DOHH2 (cell line): ENCODE measurements at regions not wholly inside any gene's neighbourhood (a gene's known extent, or its start where the extent isn't known, plus 50 kb on each side); places are given as distances from the start of the nearest gene placed in this dataset.

ENCODE experiments used
- H3F3A ChIP-seq: fragments of 200-600 bp; sonication (generic), shearing (Covaris generic); 2 replicates; pipeline ENCODE4 v1.6.0; 2016; ENCODE audit warnings: antibody characterized with exemption, mild to moderate bottlenecking; ENCODE audit not compliant: control insufficient read depth, insufficient read depth
- H3K27ac ChIP-seq: fragments of 200-600 bp; sonication (generic); 2 replicates; pipeline ENCODE4 v1.5.1; 2014; ENCODE audit warnings: low read depth, mild to moderate bottlenecking, low read length, moderate library complexity
- H3K27me3 ChIP-seq: fragments of 200-600 bp; sonication (generic); 2 replicates; pipeline ENCODE4 v1.6.1; 2014; ENCODE audit warnings: mild to moderate bottlenecking, low read length, mixed read lengths; ENCODE audit not compliant: control insufficient read depth
- H3K36me3 ChIP-seq: fragments of 200-600 bp; sonication (generic); 2 replicates; pipeline ENCODE4 v1.6.1; 2014; ENCODE audit warnings: mild to moderate bottlenecking, low read length, moderate library complexity, mixed read lengths; ENCODE audit not compliant: control insufficient read depth
- H3K4me1 ChIP-seq: fragments of 200-600 bp; sonication (generic); 2 replicates; pipeline ENCODE4 v1.6.1; 2014; ENCODE audit warnings: mild to moderate bottlenecking, low read length, mixed read lengths; ENCODE audit not compliant: control insufficient read depth
- H3K4me2 ChIP-seq: fragments of 200-600 bp; sonication (generic); 2 replicates; pipeline ENCODE4 v1.6.0; 2014; ENCODE audit warnings: mild to moderate bottlenecking, low read length, moderate library complexity
- H3K4me3 ChIP-seq: fragments of 200-600 bp; sonication (generic); 2 replicates; pipeline ENCODE4 v1.5.1; 2014; ENCODE audit warnings: mild to moderate bottlenecking, low read length, mixed read lengths
- H3K79me2 ChIP-seq: fragments of 200-600 bp; sonication (generic); 2 replicates; pipeline ENCODE4 v1.6.1; 2014; ENCODE audit warnings: mild to moderate bottlenecking, low read length, mixed read lengths; ENCODE audit not compliant: control insufficient read depth
- H3K9me2 ChIP-seq: fragments of 200-600 bp; sonication (generic); replicated peaks from 2 replicates; pipeline ENCODE4 v1.6.1; 2014; ENCODE audit warnings: mild to moderate bottlenecking, low read length, mixed read lengths; ENCODE audit not compliant: control insufficient read depth
- H3K9me3 ChIP-seq: fragments of 200-600 bp; sonication (generic); 2 replicates; pipeline ENCODE4 v1.6.1; 2014; ENCODE audit warnings: antibody characterized with exemption, low read length, mixed read lengths; ENCODE audit not compliant: control insufficient read depth, insufficient read depth
- H4K20me1 ChIP-seq: fragments of 200-600 bp; sonication (generic); 2 replicates; pipeline ENCODE4 v1.6.0; 2014; ENCODE audit warnings: low read depth, mild to moderate bottlenecking, antibody characterized with exemption, low read length, moderate library complexity; ENCODE audit not compliant: control insufficient read depth, insufficient read depth
- EZH2phosphoT487 ChIP-seq: fragments of 200-600 bp; sonication (generic); IDR thresholded peaks from 2 replicates; pipeline ENCODE4 v1.6.1; 2017; ENCODE audit warnings: borderline replicate concordance, mild to moderate bottlenecking, antibody characterized with exemption, low read length, moderate library complexity, mixed read lengths
- TF ChIP-seq, protein P1 (sequence below): fragments of 200-600 bp; sonication (generic); IDR thresholded peaks from one replicate; pipeline ENCODE4 v1.5.1; 2014; ENCODE audit warnings: antibody characterized with exemption, mild to moderate bottlenecking, low read depth, low read length; ENCODE audit not compliant: poor library complexity, severe bottlenecking

DNA sequence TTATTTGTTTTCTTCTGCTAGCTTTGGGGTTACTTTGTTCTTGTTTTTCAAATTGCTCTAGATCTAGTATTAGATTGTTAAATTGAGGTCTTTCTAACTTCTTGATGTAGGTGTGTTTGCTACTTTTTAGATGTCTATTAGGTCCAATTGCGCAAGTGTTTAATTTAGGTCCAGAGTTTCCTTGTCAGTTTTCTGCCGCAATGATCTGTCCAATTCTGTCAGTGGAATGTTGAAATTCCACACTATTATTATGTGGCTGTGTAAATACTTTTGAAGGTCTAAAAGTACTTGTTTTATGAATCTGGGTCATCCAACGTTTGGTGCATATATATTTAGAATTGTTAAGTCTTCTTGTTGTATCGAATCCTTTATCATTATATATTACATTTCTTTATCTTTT, 324.4 kb upstream of the SGO1 start:
- Histone ChIP-seq H3K9me2 (no peaks in the 10 kb centered on the region), H3K36me3 (no peaks in the 10 kb centered on the region), H3K27ac (no peak overlapping the region), H3K4me3 (no peak overlapping the region), H3F3A (no peaks in the 10 kb centered on the region), H3K4me2 (no peak overlapping the region), H3K9me3 (no peaks in the 10 kb centered on the region), H4K20me1 (no peaks in the 10 kb centered on the region), H3K79me2 (no peaks in the 10 kb centered on the region), H3K4me1 (no peaks in the 10 kb centered on the region), H3K27me3 (no peaks in the 10 kb centered on the region)
- TF ChIP-seq, protein P1, sequence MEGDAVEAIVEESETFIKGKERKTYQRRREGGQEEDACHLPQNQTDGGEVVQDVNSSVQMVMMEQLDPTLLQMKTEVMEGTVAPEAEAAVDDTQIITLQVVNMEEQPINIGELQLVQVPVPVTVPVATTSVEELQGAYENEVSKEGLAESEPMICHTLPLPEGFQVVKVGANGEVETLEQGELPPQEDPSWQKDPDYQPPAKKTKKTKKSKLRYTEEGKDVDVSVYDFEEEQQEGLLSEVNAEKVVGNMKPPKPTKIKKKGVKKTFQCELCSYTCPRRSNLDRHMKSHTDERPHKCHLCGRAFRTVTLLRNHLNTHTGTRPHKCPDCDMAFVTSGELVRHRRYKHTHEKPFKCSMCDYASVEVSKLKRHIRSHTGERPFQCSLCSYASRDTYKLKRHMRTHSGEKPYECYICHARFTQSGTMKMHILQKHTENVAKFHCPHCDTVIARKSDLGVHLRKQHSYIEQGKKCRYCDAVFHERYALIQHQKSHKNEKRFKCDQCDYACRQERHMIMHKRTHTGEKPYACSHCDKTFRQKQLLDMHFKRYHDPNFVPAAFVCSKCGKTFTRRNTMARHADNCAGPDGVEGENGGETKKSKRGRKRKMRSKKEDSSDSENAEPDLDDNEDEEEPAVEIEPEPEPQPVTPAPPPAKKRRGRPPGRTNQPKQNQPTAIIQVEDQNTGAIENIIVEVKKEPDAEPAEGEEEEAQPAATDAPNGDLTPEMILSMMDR = no peak
- TF ChIP-seq EZH2phosphoT487 = no peak

- H3K27ac ChIP-seq = no peak overlapping the region
- no peaks in the 10 kb centered on the region for H3F3A ChIP-seq
- no peaks in the 10 kb centered on the region for H3K79me2 ChIP-seq
- H3K27me3 ChIP-seq = no peaks in the 10 kb centered on the region
- H4K20me1 ChIP-seq = no peaks in the 10 kb centered on the region
- no peak for TF ChIP-seq EZH2phosphoT487
- TF ChIP-seq, protein P1 = no peak
- H3K4me2 ChIP-seq = no peak overlapping the region
- H3K36me3 ChIP-seq = no peaks in the 10 kb centered on the region
- H3K9me3 ChIP-seq = no peaks in the 10 kb centered on the region
- H3K9me2 ChIP-seq = no peaks in the 10 kb centered on the region
- H3K4me1 ChIP-seq = no peaks in the 10 kb centered on the region
- no peak overlapping the region for H3K4me3 ChIP-seq
Observed at GRCh38 chr3:20503394-20504082, 317.5 kb upstream of the SGO1 start.

GRCh38 chr3:20490996-20491395, 305.0 kb upstream of the SGO1 start:
- TF ChIP-seq, protein P1 = no peak
- no peak for TF ChIP-seq EZH2phosphoT487
- no peaks in the 10 kb centered on the region for H4K20me1 ChIP-seq
- no peaks in the 10 kb centered on the region for H3K9me2 ChIP-seq
- no peaks in the 10 kb centered on the region for H3K36me3 ChIP-seq
- H3K4me3 ChIP-seq = no peak overlapping the region
- H3K27ac ChIP-seq = no peak overlapping the region
- no peaks in the 10 kb centered on the region for H3K79me2 ChIP-seq
- no peaks in the 10 kb centered on the region for H3K27me3 ChIP-seq
- no peaks in the 10 kb centered on the region for H3F3A ChIP-seq
- no peaks in the 10 kb centered on the region for H3K4me1 ChIP-seq
- no peak overlapping the region for H3K4me2 ChIP-seq
- H3K9me3 ChIP-seq = no peaks in the 10 kb centered on the region
